GM12878 (cell line): ENCODE measurements at regions not wholly inside any gene's neighbourhood (a gene's known extent, or its start where the extent isn't known, plus 50 kb on each side); places are given as distances from the start of the nearest gene placed in this dataset.

Experiments used
- ATAC-seq: fragments of 200-7000 bp; cut with Tn5 transposase; 3 replicates; pipeline ENCODE4 v1.9.1; 2020; ENCODE audit warnings: mild to moderate bottlenecking, moderate library complexity
- BruUV-seq: library from RNA; stranded (reverse); fragments of 400-500 nt; replicated peaks from 2 replicates; lab custom pipeline; 2021; lab: Mats Ljungman, UMichigan
- CTCF ChIA-PET: fragments of 300-600 bp; sonication (Branson Sonifier 250); formaldehyde crosslinking; extraction: SDS; loops from one replicate; lab custom pipeline; 2021; ENCODE audit warnings: inconsistent platforms; lab: Yijun Ruan, JAX
- POLR2A ChIA-PET: fragments of 350-600 bp; formaldehyde crosslinking; extraction: SDS; loops from one replicate; lab custom pipeline; 2021; ENCODE audit warnings: inconsistent platforms; lab: Charles Lee
- RAD21 ChIA-PET: fragments of 300-600 bp; sonication (Branson Sonifier 250); formaldehyde crosslinking; loops from one replicate; lab custom pipeline; 2023; ENCODE audit warnings: antibody characterized with exemption; ENCODE audit not compliant: unreplicated experiment; lab: Charles Lee
- SMC1A ChIA-PET: fragments of 300-600 bp; sonication (Branson Sonifier 250); formaldehyde crosslinking; loops from one replicate; lab custom pipeline; 2023; ENCODE audit not compliant: unreplicated experiment, uncharacterized antibody; lab: Charles Lee
- DNase-seq: peaks from one replicate; pipeline ENCODE4 v3.0.0-alpha.2; 2011; ENCODE audit warnings: low read depth, low spot score
- FAIRE-seq: peaks from 3 replicates; lab custom pipeline; 2011; peaks lifted over from hg19 to GRCh38; lab: Jason Lieb, UNC
- H2AFZ ChIP-seq: 2 replicates; pipeline ENCODE4 v1.6.0; 2011; ENCODE audit warnings: low read depth, low read length, control low read depth; ENCODE audit not compliant: control insufficient read depth
- H3K27ac ChIP-seq: 2 replicates; pipeline ENCODE4 v1.5.1; 2011; ENCODE audit warnings: control low read depth; ENCODE audit not compliant: control insufficient read depth, insufficient read depth
- H3K27me3 ChIP-seq, 2 experiments: replicated peaks in 1 of 2; 2 replicates each; pipeline versions ENCODE4 v1.6.0 to v1.6.1; 2011; ENCODE audit warnings: low read length in 1 of 2; ENCODE audit not compliant: control insufficient read depth in 2 of 2, insufficient read depth in 2 of 2
- H3K36me3 ChIP-seq, 2 experiments: 2 replicates each; pipeline ENCODE4 v1.5.1; 2011; ENCODE audit warnings: low read length in 1 of 2; ENCODE audit not compliant: control insufficient read depth in 2 of 2, insufficient read depth in 2 of 2
- H3K4me1 ChIP-seq: 2 replicates; pipeline ENCODE4 v1.6.1; 2011; ENCODE audit warnings: mild to moderate bottlenecking, low read length, moderate library complexity, mixed read lengths; ENCODE audit not compliant: control insufficient read depth, insufficient read depth
- H3K4me2 ChIP-seq: 2 replicates; pipeline ENCODE4 v1.6.0; 2011; ENCODE audit warnings: control low read depth; ENCODE audit not compliant: control insufficient read depth, insufficient read depth
- H3K4me3 ChIP-seq: fragments of 200-600 bp; sonication (generic); 2 replicates; pipeline ENCODE4 v1.5.1; 2016
- H3K79me2 ChIP-seq: 2 replicates; pipeline ENCODE4 v1.6.0; 2011; ENCODE audit warnings: low read length; ENCODE audit not compliant: control insufficient read depth, insufficient read depth
- H3K9ac ChIP-seq: 2 replicates; pipeline ENCODE4 v1.8.0; 2011; ENCODE audit warnings: low read length, control low read depth, mixed read lengths; ENCODE audit not compliant: control insufficient read depth, insufficient read depth
- H3K9me3 ChIP-seq: replicated peaks from 3 replicates; pipeline ENCODE4 v1.5.1; 2011; ENCODE audit warnings: mild to moderate bottlenecking, low read length; ENCODE audit not compliant: control insufficient read depth, insufficient read depth
- H4K20me1 ChIP-seq: 2 replicates; pipeline ENCODE4 v1.6.0; 2011; ENCODE audit not compliant: control insufficient read depth, insufficient read depth
- ASH2L ChIP-seq: fragments of 300-600, 200-600 bp; sonication (generic); IDR thresholded peaks from 2 replicates; pipeline ENCODE4 v1.6.1; 2017; ENCODE audit warnings: low read depth, mild to moderate bottlenecking, borderline replicate concordance
- BHLHE40 ChIP-seq, 2 experiments: fragments of 450-650 bp in 1 of 2; IDR thresholded peaks; 2 replicates each; pipeline ENCODE4 v1.6.1; 2011 to 2017; ENCODE audit warnings: low read depth in 2 of 2, borderline replicate concordance in 1 of 2, improper control_type of control experiment in 1 of 2, low read length in 1 of 2, mild to moderate bottlenecking in 1 of 2
- CBFB ChIP-seq: IDR thresholded peaks from 2 replicates; pipeline ENCODE4 v1.6.1; 2016; ENCODE audit warnings: antibody characterized with exemption, low read depth
- CBX5 ChIP-seq: sonication (generic); IDR thresholded peaks from 2 replicates; pipeline ENCODE4 v1.6.1; 2016; ENCODE audit warnings: low read depth, moderate library complexity, mild to moderate bottlenecking, inconsistent platforms
- CREM ChIP-seq: IDR thresholded peaks from 2 replicates; pipeline ENCODE4 v1.6.1; 2014; ENCODE audit warnings: antibody characterized with exemption, low read depth
- ETV6 ChIP-seq, 2 experiments: fragments of 450-650 bp in 1 of 2; IDR thresholded peaks in 1 of 2; conservative IDR thresholded peaks in 1 of 2; 2 replicates each; pipeline ENCODE4 v1.6.1; 2014; ENCODE audit warnings: antibody characterized with exemption in 1 of 2, borderline replicate concordance in 1 of 2, low read depth in 1 of 2, mild to moderate bottlenecking in 1 of 2, moderate library complexity in 1 of 2
- EZH2 ChIP-seq: IDR thresholded peaks from 2 replicates; pipeline ENCODE4 v1.6.1; 2012; ENCODE audit warnings: low read depth, mild to moderate bottlenecking, control low read depth, inconsistent platforms, low read length, borderline replicate concordance; ENCODE audit not compliant: control insufficient read depth
- FOXM1 ChIP-seq: IDR thresholded peaks from 2 replicates; pipeline ENCODE4 v1.6.1; 2012; ENCODE audit warnings: low read depth, mild to moderate bottlenecking, inconsistent platforms, low read length, moderate library complexity
- HDAC2 ChIP-seq: fragments of 200-600 bp; sonication (generic); IDR thresholded peaks from 2 replicates; pipeline ENCODE4 v1.6.1; 2017
- HDAC6 ChIP-seq: fragments of 200-600 bp; sonication (generic); IDR thresholded peaks from one replicate; pipeline ENCODE4 v1.8.0; 2017; ENCODE audit warnings: antibody characterized with exemption; ENCODE audit not compliant: unreplicated experiment
- HDGF ChIP-seq: fragments of 450-650 bp; IDR thresholded peaks from 2 replicates; pipeline ENCODE4 v1.6.1; 2016; ENCODE audit warnings: antibody characterized with exemption
- NR2C2 ChIP-seq: IDR thresholded peaks from 2 replicates; pipeline ENCODE4 v1.6.1; 2011; ENCODE audit warnings: borderline replicate concordance, low read depth; ENCODE audit not compliant: control insufficient read depth, insufficient read length
- RFX5 ChIP-seq: IDR thresholded peaks from 2 replicates; pipeline ENCODE4 v1.6.1; 2011; ENCODE audit warnings: low read depth, low read length, improper control_type of control experiment
- WGBS: methylation state at CpG from one replicate; pipeline ENCODE4 v1.1.6; 2016; ENCODE audit warnings: low lambda C conversion rate; ENCODE audit not compliant: insufficient replicate concordance, insufficient coverage; ENCODE audit errors: missing lambda C conversion rate; 5-methylcytosine and 5-hydroxymethylcytosine counted together
- in situ Hi-C: fragments of 300-500 bp; cut with MboI; formaldehyde crosslinking; loops from 9 replicates; pipeline ENCODE4 v1.14.3; 2018; ENCODE audit warnings: mixed read lengths
- intact Hi-C: fragments of 100-400 bp; cut with micrococcal nuclease; formaldehyde crosslinking; loops from one replicate; pipeline ENCODE4 v1.14.2; 2022; ENCODE audit not compliant: unreplicated experiment

- RAD21 ChIA-PET, result no interaction called here
- Histone ChIP-seq H3K36me3 (no peaks in the 10 kb centered on the region), H2AFZ (no peak overlapping the region), H4K20me1 (no peaks in the 10 kb centered on the region), H3K9ac (no peak overlapping the region), H3K27me3 (no peaks in the 10 kb centered on the region; a peak in 1 of 4 replicates), H3K79me2 (no peaks in the 10 kb centered on the region), H3K27ac (no peak overlapping the region), H3K4me3 (no peak overlapping the region), H3K9me3 (no peaks in the 10 kb centered on the region), H3K4me2 (no peak overlapping the region), H3K4me1 (no peaks in the 10 kb centered on the region)
- FAIRE-seq, result no peak
- no peak for ATAC-seq
- no peak for TF ChIP-seq CBFB
- no peak for TF ChIP-seq CBX5
- no peak for TF ChIP-seq NR2C2
- no peak for TF ChIP-seq HDGF
- TF ChIP-seq HDAC6, result no peak
- TF ChIP-seq FOXM1, result no peak
- no peak for TF ChIP-seq ASH2L
- no peak for TF ChIP-seq HDAC2
- TF ChIP-seq RFX5, result no peak
- no peak for TF ChIP-seq ETV6 (conservative IDR thresholded peaks at IDR 0.05 in 1 of 2, IDR thresholded peaks at IDR 0.05 in 1 of 2; ENCODE audit: borderline replicate concordance in 1 of 2, low read depth in 1 of 2)
- WGBS, result 36% methylated on average over 8 of the region's 8 CpGs
- intact Hi-C loops, result no loop called here
- no peak for DNase-seq
- CTCF ChIA-PET, result no interaction called here
- SMC1A ChIA-PET, result no interaction called here
- POLR2A ChIA-PET, result no interaction called here
- in situ Hi-C loops, result no loop called here
- no TSS peak for BruUV-seq
Measured at GRCh38 chr11:92781151-92781550, 188.3 kb upstream of the MTNR1B start.

GRCh38 chr11:92782806-92783205 is 186.6 kb upstream of the MTNR1B start:
- Histone ChIP-seq H3K36me3 (no peaks in the 10 kb centered on the region), H2AFZ (no peak overlapping the region), H3K4me2 (no peak overlapping the region), H3K79me2 (no peaks in the 10 kb centered on the region), H4K20me1 (no peaks in the 10 kb centered on the region), H3K4me3 (no peak overlapping the region), H3K9ac (no peak overlapping the region), H3K27ac (no peak overlapping the region), H3K4me1 (no peaks in the 10 kb centered on the region), H3K9me3 (no peaks in the 10 kb centered on the region), H3K27me3 (no peaks in the 10 kb centered on the region; a peak in 1 of 4 replicates)
- POLR2A ChIA-PET, result no interaction called here
- BruUV-seq, result no TSS peak
- SMC1A ChIA-PET, result no interaction called here
- FAIRE-seq (no peak), ATAC-seq (no peak), DNase-seq (no peak)
- 6% methylated on average over 5 of the region's 5 CpGs for WGBS
- intact Hi-C loops (no loop called here), in situ Hi-C loops (no loop called here)
- RAD21 ChIA-PET, result no interaction called here
- TF ChIP-seq EZH2 (no peak), CREM (no peak), BHLHE40 (IDR thresholded peaks at IDR 0.05; ENCODE audit: borderline replicate concordance in 1 of 2, low read depth in 2 of 2, low read length in 1 of 2) (no peak)
- CTCF ChIA-PET, result no interaction called here
